Activated CD8-positive, alpha-beta memory T cell treated with anti-CD3 and anti-CD28 coated beads for 24 hours (primary cell): ENCODE measurements at regions not wholly inside any gene's neighbourhood (a gene's known extent, or its start where the extent isn't known, plus 50 kb on each side); places are given as distances from the start of the nearest gene placed in this dataset.

Source experiments
- DNase-seq: peaks from one replicate; pipeline ENCODE4 v3.0.0-alpha.2; 2020

GRCh38 chr2:81235601-81236000 lies 931.0 kb upstream of the LRRTM1 start:
- DNase-seq = no peak

GRCh38 chr2:81234711-81235110 lies 930.2 kb upstream of the LRRTM1 start:
- no peak for DNase-seq

- no peak for DNase-seq
These were observed 921.2 kb upstream of the LRRTM1 start for GRCh38 chr2:81225756-81226155.

- DNase-seq = no peak
These were observed 909.0 kb upstream of the LRRTM1 start for GRCh38 chr2:81213598-81213997.

- DNase-seq = no peak
These were observed 901.7 kb upstream of the LRRTM1 start for GRCh38 chr2:81206216-81206615.

GRCh38 chr2:81196933-81197628 lies 892.5 kb upstream of the LRRTM1 start:
- DNase-seq = no peak

- DNase-seq = no peak
These were observed 891.9 kb upstream of the LRRTM1 start for GRCh38 chr2:81196383-81196851.

GRCh38 chr2:81195774-81196382 lies 891.3 kb upstream of the LRRTM1 start:
- no peak for DNase-seq

GRCh38 chr2:81195017-81195773 lies 890.6 kb upstream of the LRRTM1 start:
- no peak for DNase-seq

GRCh38 chr2:81194581-81194980 lies 890.0 kb upstream of the LRRTM1 start:
- DNase-seq = no peak

GRCh38 chr2:81194176-81194575 lies 889.6 kb upstream of the LRRTM1 start:
- DNase-seq = no peak

GRCh38 chr2:81181845-81182244 lies 877.3 kb upstream of the LRRTM1 start:
- DNase-seq = no peak

GRCh38 chr2:81171447-81171846 lies 866.9 kb upstream of the LRRTM1 start:
- DNase-seq = no peak

GRCh38 chr2:81163583-81163982 lies 859.0 kb upstream of the LRRTM1 start:
- DNase-seq = no peak

- no peak for DNase-seq
These were observed 854.0 kb upstream of the LRRTM1 start for GRCh38 chr2:81158505-81158904.

- DNase-seq = no peak
These were observed 843.8 kb upstream of the LRRTM1 start for GRCh38 chr2:81148323-81148722.

GRCh38 chr2:81136296-81136695 lies 831.7 kb upstream of the LRRTM1 start:
- DNase-seq = no peak

GRCh38 chr2:81097361-81097760 lies 792.8 kb upstream of the LRRTM1 start:
- DNase-seq = no peak

GRCh38 chr2:81093031-81093430 lies 788.5 kb upstream of the LRRTM1 start:
- no peak for DNase-seq

GRCh38 chr2:81087646-81088045 lies 783.1 kb upstream of the LRRTM1 start:
- DNase-seq = no peak

GRCh38 chr2:81084101-81084500 lies 779.5 kb upstream of the LRRTM1 start:
- no peak for DNase-seq

GRCh38 chr2:81078631-81079030 lies 774.1 kb upstream of the LRRTM1 start:
- DNase-seq = no peak

GRCh38 chr2:81078102-81078501 lies 773.5 kb upstream of the LRRTM1 start:
- DNase-seq = no peak

GRCh38 chr2:81077396-81077795 lies 772.8 kb upstream of the LRRTM1 start:
- DNase-seq = no peak
